RWPE2 (cell line): ENCODE measurements at regions not wholly inside any gene's neighbourhood (a gene's known extent, or its start where the extent isn't known, plus 50 kb on each side); places are given as distances from the start of the nearest gene placed in this dataset.
A peak's percentile ranks its signal among the peaks of the same experiment; 100 is the strongest.

ENCODE experiments used
- ATAC-seq: fragments of 200-7000 bp; cut with Tn5 transposase; 3 replicates; pipeline ENCODE4 v1.9.1; 2021; ENCODE audit warnings: low read depth
- DNase-seq: peaks from one replicate; pipeline ENCODE4 v3.0.0-alpha.2; 2020; ENCODE audit warnings: low spot score
- H3K27ac ChIP-seq: fragments of 450-650 bp; 2 replicates; pipeline ENCODE4 v1.5.1; 2017; ENCODE audit warnings: mild to moderate bottlenecking; ENCODE audit not compliant: poor library complexity, severe bottlenecking
- H3K27me3 ChIP-seq: fragments of 250-450 bp; sonication (Bioruptor Pico); 2 replicates; pipeline ENCODE4 v1.5.1; 2021; ENCODE audit warnings: mild to moderate bottlenecking, moderate library complexity; ENCODE audit not compliant: insufficient read depth, poor library complexity, severe bottlenecking
- H3K36me3 ChIP-seq: fragments of 250-450 bp; sonication (Bioruptor Pico); 2 replicates; pipeline ENCODE4 v1.5.1; 2020; ENCODE audit warnings: low read depth, mild to moderate bottlenecking, moderate library complexity
- H3K4me1 ChIP-seq: fragments of 250-450 bp; sonication (Bioruptor Pico); 2 replicates; pipeline ENCODE4 v1.5.1; 2021; ENCODE audit warnings: mild to moderate bottlenecking, moderate library complexity; ENCODE audit not compliant: insufficient read depth, poor library complexity, severe bottlenecking
- H3K4me3 ChIP-seq: fragments of 250-450 bp; sonication (Bioruptor Pico); 2 replicates; pipeline ENCODE4 v1.5.1; 2021; ENCODE audit warnings: mild to moderate bottlenecking, moderate library complexity; ENCODE audit not compliant: severe bottlenecking
- H3K9me3 ChIP-seq: fragments of 250-450 bp; sonication (Bioruptor Pico); 2 replicates; pipeline ENCODE4 v1.5.1; 2021; ENCODE audit warnings: mild to moderate bottlenecking, moderate library complexity; ENCODE audit not compliant: severe bottlenecking
- TF ChIP-seq, protein P1 (sequence below): fragments of 450-650 bp; IDR thresholded peaks from one replicate; pipeline ENCODE4 v1.5.1; 2017; ENCODE audit warnings: mild to moderate bottlenecking, moderate library complexity; ENCODE audit not compliant: poor library complexity, severe bottlenecking

DNA sequence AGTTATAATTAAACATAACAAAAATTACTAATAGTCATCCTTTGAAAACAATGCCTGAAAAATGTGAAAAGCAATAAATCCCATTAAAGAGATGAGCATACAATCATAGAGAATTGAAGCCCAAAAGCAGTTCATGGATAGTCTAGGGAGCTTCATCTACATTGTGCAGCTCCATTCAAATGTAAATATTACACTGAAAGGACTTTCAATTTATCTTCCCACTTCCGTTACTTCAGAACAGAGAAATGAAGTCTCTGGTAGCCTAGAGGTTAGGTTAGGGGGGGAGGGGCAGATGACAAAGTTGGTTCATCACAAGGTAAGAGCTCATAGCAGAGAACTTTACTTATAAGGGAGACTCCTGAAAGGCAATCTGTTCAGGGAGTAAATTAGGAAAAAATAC, 126.6 kb upstream of the RGPD4 start:
- DNase-seq (no peak), ATAC-seq (no peak)
- Histone ChIP-seq H3K4me1 (no peaks in the 10 kb centered on the region), H3K27ac (no peak overlapping the region), H3K36me3 (no peaks in the 10 kb centered on the region), H3K9me3 (no peaks in the 10 kb centered on the region), H3K27me3 (peaks cover 2% of the 10 kb centered on the region), H3K4me3 (no peak overlapping the region)
- TF ChIP-seq, protein P1, sequence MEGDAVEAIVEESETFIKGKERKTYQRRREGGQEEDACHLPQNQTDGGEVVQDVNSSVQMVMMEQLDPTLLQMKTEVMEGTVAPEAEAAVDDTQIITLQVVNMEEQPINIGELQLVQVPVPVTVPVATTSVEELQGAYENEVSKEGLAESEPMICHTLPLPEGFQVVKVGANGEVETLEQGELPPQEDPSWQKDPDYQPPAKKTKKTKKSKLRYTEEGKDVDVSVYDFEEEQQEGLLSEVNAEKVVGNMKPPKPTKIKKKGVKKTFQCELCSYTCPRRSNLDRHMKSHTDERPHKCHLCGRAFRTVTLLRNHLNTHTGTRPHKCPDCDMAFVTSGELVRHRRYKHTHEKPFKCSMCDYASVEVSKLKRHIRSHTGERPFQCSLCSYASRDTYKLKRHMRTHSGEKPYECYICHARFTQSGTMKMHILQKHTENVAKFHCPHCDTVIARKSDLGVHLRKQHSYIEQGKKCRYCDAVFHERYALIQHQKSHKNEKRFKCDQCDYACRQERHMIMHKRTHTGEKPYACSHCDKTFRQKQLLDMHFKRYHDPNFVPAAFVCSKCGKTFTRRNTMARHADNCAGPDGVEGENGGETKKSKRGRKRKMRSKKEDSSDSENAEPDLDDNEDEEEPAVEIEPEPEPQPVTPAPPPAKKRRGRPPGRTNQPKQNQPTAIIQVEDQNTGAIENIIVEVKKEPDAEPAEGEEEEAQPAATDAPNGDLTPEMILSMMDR, result no peak

DNA sequence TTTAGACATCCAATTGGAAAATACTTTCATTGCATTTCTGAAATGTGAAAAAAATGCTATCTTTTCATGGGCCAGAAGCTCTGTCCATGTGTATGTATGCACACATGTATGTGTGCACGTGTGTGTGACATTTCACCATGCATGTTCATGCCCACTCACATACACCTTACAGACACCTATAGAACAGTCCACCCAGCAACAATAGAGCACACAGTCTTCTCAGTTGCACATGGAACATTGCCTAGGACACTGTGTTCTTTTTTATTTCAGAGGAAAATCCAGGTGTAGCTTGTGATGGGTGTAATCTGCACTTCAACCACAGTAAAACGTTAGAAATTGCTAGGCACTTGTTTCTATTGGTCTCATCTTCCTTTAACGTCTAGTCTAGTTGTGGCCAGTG, 114.8 kb upstream of the RGPD4 start:
- Histone ChIP-seq H3K4me1 (no peaks in the 10 kb centered on the region), H3K9me3 (no peaks in the 10 kb centered on the region), H3K36me3 (no peaks in the 10 kb centered on the region), H3K27ac (no peak overlapping the region), H3K4me3 (no peak overlapping the region), H3K27me3 (no peaks in the 10 kb centered on the region)
- DNase-seq (no peak), ATAC-seq (no peak)
- TF ChIP-seq, protein P1, result no peak

DNA sequence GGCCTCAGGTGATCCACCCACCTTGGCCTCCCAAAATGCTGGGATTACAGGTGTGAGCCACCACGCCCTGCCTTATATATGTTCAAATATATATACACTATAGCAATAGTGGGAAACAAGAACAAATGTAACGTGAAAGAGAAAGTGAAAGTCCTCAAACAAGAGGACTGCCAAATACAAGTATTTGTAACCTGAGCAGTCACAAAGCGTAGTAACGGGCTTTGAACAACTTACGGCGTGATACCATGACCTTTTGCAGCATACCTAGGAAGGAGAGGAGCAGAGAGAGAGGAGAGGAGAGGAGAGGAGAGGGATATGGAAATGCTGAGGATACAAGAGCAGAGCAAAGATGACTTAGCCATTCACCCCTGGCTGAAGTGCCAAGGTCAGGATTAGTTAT, 113.8 kb upstream of the RGPD4 start:
- ATAC-seq (0 out of 3 replicates have a peak, but pooled peaks have one; percentile 17), DNase-seq (no peak)
- TF ChIP-seq, protein P1, result no peak
- Histone ChIP-seq H3K27ac (no peak overlapping the region), H3K27me3 (no peaks in the 10 kb centered on the region), H3K9me3 (no peaks in the 10 kb centered on the region), H3K4me1 (no peaks in the 10 kb centered on the region), H3K36me3 (no peaks in the 10 kb centered on the region), H3K4me3 (no peak overlapping the region)

DNA sequence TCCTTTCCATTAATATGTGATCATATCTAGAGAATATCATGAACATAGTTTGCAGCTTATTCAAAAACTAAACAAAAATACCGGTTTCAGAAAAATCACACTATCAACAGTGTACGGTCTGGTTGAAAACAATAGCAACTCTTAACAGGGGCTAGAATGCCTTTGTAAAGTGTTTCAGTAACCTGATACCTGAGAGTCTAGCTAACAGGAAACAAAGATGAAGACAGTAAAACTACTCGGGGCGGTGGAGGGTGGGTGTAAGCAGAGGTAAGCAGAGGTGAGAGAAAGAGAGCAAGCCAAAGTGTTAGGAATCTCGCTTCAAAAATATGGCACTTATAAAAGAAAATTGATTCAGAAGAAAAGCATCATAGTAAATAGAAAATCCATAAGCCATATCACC, 109.0 kb upstream of the RGPD4 start:
- no peak overlapping the region for H3K4me3 ChIP-seq
- H3K36me3 ChIP-seq, result no peaks in the 10 kb centered on the region
- no peak for DNase-seq
- no peaks in the 10 kb centered on the region for H3K9me3 ChIP-seq
- ATAC-seq, result no peak
- no peak overlapping the region for H3K27ac ChIP-seq
- TF ChIP-seq, protein P1, result no peak
- H3K4me1 ChIP-seq, result no peaks in the 10 kb centered on the region
- no peaks in the 10 kb centered on the region for H3K27me3 ChIP-seq

DNA sequence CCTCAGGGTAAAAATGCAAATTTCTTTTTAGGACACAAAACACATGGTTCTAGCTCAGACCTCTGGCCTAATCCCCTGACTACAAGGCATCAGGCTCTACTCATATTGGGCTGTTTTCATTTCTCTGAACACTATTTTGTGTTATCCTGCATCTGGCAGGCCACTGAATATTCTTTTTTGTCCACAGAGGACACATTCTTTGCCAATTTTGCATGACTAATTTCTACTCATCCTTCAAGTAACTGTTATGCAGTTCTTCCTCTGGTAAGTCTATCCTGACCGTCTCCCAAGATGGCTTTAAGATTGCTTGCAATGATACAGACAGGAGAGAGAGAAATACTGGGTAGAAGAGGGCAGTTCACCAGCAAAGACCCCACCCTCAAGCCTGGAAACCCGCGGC, 107.6 kb upstream of the RGPD4 start:
- Histone ChIP-seq H3K36me3 (no peaks in the 10 kb centered on the region), H3K4me3 (no peak overlapping the region), H3K27ac (no peak overlapping the region), H3K27me3 (no peaks in the 10 kb centered on the region), H3K9me3 (no peaks in the 10 kb centered on the region), H3K4me1 (no peaks in the 10 kb centered on the region)
- DNase-seq (no peak), ATAC-seq (no peak)
- TF ChIP-seq, protein P1, result no peak
